NAMALWA (cell line): ENCODE measurements at regions not wholly inside any gene's neighbourhood (a gene's known extent, or its start where the extent isn't known, plus 50 kb on each side); places are given as distances from the start of the nearest gene placed in this dataset.

Experiments
- DNase-seq: peaks from one replicate; pipeline ENCODE4 v3.0.0-alpha.2; 2015; ENCODE audit warnings: low spot score

DNA sequence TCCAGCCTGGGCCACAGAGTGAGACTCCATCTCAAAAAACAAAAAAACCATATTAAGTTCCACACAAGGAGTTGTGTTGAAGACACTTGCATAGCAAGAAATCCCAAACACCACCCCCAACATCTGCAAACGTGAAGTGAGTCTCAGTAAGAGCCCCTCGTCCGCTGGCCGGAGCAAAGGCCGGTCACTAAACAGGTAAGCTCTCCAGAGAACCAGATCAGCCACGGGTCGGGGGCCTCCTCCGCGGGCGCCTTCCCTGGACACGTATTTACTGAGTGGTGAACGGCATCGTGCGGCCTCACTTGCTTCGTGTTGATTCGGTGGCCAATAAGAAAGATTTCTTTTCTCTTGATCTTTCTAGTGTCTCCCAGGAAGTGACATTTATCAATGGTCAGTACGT, 93.6 kb downstream of the MRPL36 start:
- no peak for DNase-seq

DNA sequence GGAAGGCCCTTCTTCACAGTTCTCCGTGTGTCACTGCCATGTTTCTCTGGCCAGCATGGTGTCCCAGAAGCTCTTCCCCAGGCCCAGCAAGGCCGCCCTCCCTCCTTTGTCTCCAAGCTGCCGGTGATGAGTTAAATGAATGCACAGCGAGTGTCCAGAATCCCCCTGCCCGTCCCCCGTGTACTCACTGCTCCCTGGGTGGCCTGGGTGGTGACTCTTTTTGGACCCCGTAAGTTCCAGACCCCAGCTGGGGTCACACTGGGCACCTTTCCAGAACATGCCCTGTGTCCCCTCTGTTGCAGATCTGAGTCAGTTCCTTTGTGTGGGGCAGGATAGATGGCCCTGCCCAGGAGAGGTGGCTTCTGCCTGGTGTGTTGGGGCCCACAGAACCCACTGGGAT, 95.0 kb downstream of the MRPL36 start:
- no peak for DNase-seq

DNA sequence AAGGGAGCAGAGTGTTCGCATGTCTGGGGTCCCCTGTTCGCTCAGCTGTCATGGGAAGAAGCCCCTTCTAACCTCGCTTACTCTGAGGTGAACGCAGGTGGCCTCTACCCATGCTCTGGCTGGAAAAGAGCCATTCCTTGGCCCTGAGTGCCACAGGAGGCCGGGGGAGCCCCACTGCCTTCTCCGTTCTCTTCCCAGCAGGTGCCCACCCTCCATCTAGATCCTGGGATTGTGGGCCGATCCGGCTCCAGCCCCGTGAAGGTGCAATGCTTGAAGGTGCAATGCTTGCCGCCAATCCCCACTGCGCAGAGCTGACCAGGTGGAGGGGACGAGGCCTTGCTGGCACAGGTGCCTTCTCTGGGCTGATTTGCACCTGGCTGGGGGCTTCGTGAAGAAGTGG, 95.4 kb downstream of the MRPL36 start:
- no peak for DNase-seq

- no peak for DNase-seq
These were observed 96.1 kb downstream of the MRPL36 start for GRCh38 chr5:1703352-1704050.

- DNase-seq, result no peak
These were observed 97.3 kb downstream of the MRPL36 start for GRCh38 chr5:1702318-1702717.

DNA sequence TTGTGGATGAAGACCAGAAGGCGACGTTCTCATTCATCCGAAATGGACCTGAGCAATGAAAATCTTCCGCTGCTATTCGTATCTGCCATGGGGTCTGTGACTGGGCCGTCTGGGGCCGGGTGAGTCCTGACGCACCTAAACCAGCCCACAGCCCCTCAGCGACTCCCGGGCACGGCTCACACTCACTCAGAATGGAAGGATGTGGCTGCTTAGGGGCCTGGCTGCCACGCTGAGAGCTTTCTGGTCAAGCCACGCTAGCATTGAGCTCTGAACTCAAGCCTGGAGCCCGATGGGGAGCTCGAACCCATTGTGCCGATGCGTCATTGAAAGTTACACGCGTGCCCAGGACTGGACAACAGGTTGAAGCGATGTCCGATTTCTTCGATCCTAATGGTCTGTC, 97.8 kb downstream of the MRPL36 start:
- DNase-seq, result no peak

DNA sequence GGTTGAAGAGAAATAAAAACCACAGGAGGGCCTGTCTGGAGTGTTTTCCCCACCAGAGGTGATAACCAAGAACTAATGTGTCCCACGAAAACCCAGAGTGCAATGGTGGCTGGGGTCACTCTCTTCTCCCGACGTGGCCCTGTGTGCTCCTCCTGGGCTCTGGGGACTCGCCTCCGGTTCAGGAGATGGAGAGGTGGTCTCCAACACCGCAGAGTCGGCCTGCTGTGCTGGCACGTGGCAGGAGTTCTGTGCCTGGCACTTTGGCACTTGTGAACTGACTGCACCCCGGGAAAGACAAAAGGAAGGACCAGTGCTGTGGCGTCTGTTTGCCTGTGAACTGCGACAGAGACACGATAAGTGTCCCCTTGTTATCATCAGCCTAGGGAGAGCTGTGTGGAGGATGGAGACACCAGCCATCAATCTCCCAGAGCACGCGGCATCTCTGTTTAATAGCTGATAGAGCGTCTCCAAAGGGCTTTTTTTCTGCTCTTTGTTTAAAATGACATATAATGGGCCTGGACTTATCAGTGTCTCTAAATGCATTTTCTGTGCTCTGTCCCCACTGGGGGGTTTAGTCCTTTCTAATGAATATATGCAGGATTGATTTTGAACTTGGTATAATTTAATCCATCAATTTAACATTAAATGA, 98.3 kb downstream of the MRPL36 start:
- no peak for DNase-seq

DNA sequence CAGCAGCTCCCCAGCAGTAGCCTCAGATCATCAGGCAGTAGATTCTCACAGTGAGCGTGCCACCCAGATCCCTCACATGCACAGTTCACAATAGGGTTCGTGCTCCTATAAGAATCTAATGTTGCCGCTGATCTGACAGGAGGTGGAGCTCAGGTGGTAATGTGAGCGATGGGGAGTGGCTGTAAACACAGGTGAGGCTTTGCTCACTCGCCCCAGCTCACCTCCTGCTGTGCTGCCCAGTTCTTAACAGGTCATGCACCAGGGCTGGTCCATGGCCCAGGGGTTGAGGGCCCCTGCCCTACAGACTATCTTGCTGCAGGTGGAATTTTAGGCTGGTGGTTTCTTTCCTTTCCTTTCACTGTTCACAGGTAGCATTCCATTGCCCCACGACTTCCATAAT, 100.2 kb downstream of the MRPL36 start:
- DNase-seq, result no peak

- no peak for DNase-seq
These were observed 100.9 kb downstream of the MRPL36 start for GRCh38 chr5:1698589-1699316.

DNA sequence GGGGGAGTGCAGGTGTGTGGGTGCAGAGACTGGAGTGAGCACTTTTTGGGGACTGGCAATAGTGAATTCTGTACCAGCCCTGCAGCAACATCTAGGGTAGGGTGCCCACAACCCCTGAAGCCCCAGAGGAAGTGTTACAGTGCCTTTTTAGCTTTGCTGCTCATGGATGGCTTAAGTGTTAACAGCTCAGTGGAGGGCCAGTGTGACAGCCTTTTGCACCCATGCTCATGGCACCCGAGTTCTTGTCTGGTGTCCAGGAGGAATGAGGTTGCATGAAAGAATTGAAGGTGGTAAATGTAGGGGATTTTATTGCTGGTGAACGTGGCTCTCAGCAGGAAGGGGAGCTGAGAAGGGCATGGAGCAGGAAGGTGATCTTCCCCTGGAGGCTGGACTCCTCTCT, 107.3 kb downstream of the MRPL36 start:
- no peak for DNase-seq

DNA sequence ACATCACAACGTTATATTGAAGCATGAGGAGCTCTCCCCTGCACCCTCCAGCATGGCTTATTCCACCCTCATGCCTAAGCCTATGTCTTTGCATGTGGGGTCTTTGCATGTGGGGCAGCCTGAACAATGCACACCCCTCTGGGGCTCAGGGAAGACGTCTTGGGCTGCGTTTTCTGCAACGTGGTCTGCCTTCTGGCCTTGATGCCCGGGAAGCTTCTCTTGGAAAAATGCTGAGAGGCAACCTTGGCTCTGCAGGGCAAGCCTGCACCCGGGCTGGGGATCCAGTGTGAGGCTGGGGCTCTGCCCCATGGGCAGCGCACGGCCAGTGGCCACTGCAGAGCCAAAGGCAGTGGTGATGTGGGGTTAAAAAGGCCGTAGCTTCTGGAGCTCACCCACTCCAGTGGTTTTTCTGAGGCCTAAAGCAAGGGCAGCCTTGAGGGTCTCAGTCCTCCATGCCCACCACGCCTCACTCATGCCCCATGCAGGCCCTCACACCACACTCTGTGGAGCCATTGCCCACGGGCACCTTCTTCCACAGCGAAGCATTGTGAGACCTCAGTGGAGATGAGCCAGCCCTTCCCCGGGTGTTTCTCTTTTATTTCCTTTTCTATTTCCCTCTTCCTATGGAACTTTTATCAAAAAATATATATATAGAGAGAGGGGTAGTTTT, 112.2 kb downstream of the MRPL36 start:
- no peak for DNase-seq

DNA sequence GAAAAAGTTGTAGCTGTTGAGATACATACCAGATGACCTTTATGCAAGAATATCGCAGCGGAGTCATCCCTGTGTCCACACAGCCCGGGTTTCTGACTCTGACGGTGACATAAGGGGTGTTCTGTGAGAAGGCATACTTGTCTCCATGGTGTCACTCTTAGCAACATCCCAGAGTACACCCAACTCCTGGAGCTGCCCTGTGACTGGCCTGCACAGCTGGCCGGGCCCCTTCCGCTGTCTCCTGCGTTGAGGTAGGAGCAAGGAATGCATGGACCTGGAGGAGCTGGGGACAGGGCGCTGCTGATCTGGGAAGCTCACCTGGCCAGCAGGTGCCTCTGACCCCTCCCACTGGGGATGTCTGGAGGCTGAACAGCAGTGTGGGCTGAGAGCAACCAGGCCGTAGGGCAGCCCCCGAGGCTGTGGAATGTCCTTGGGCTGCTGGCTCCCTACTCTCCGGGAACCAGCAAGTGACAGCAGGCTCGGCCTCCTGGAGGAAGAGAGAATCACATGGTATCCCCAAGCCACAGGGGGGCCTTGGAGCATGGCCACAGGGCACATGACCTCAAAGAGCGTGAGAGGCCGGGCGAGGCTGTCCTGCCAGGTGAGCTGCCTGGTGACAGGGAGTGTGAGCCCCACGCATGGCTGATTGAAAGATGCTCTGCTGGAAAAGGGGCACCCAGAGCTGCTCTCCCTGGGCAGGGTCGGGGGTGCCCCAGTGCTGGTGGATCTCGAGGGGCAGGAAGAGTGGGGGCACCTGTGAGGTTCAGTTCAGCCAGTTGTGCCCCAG, 113.4 kb downstream of the MRPL36 start:
- no peak for DNase-seq

GRCh38 chr5:1685066-1685465, 114.6 kb downstream of the MRPL36 start:
- peak; percentile 85 for DNase-seq

DNA sequence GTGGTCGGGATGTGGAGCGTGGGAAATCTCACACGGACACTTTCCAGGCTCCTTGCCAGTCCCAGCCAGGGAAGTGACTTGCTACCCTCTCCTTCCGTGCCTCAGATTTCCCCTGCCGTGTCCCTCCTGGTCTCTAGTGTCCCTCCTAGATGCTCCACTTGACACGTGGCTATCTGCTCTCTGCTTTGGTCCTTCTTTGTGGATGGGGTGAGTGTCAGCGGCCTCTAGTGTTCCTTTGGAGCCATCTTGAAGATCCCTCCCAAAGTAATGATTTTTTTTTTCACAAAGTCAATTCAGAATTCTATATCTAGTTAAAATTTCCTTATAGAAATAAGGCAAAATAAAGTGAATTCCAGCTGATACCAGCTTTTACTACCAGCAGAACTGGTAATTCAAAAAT, 117.7 kb downstream of the MRPL36 start:
- DNase-seq, result peak; percentile 52

DNA sequence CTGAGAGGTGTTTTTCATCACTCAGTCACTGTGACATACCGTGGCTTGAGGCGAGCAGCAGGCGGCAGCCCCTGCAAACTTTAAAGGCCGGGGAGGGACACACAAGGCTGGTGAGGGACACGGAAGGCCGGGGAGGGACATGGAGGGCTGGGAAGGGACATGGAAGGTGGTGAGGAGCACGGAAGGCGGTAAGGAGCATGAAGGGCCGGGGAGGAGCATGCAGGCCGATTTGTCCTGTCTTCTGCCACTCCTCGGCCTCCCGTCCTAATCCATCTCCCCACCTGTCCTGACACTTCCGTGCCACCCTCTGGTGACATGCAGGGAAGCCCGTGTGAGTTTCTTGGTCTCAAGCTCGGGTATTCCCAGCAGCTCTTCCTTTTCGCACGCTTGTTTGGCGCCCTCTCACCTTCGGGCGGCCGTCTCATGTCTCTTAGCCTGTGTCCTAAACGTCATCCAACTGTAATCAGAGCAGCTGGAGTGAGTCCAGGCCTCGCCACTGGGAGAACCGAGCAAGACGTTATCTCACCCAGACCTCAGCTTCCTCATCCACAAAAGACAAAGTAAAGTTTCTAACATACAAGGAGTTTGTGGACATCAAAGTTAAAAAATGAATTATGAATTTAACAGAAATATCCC, 126.5 kb downstream of the MRPL36 start:
- no peak for DNase-seq

- DNase-seq, result no peak
These were observed 127.2 kb downstream of the MRPL36 start for GRCh38 chr5:1672396-1672795.

DNA sequence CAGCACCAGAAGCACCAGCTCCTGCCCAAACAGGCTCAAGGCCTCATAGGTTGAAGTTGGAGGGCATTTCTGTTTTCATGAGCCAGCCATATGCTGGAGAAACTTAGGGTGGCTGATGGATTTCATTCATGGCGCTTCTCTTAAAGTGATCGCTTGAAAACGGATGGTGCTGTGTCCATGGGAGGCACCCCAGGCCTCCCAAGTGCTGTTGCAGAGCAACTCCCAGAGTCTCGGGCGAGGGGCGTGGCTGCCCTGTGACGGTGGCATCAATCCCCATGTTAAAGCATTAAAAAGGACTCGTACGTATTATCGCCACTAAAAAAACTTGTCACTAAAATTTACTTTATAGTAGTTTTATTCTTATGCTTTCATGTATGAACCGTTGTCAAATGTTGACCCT, 128.3 kb downstream of the MRPL36 start:
- DNase-seq, result no peak

DNA sequence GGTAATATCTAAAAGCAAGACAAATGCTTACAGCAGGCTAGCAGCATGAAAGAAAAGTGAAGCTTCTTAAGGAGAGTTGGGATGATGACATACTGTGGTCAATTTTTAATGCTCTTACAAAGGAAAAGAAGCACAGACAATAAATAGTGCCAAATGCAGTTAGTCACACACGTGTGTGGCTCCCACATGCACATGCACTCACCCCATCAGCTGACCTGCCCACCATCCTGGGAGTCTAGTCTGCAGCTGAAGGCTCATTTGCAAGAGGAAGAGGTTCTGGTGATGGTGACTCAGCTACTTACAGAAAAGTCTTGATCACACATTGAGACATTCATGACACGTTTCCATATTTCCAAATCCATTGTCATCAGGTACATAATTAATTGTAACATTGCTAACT, 129.3 kb downstream of the MRPL36 start:
- DNase-seq, result peak; percentile 41

DNA sequence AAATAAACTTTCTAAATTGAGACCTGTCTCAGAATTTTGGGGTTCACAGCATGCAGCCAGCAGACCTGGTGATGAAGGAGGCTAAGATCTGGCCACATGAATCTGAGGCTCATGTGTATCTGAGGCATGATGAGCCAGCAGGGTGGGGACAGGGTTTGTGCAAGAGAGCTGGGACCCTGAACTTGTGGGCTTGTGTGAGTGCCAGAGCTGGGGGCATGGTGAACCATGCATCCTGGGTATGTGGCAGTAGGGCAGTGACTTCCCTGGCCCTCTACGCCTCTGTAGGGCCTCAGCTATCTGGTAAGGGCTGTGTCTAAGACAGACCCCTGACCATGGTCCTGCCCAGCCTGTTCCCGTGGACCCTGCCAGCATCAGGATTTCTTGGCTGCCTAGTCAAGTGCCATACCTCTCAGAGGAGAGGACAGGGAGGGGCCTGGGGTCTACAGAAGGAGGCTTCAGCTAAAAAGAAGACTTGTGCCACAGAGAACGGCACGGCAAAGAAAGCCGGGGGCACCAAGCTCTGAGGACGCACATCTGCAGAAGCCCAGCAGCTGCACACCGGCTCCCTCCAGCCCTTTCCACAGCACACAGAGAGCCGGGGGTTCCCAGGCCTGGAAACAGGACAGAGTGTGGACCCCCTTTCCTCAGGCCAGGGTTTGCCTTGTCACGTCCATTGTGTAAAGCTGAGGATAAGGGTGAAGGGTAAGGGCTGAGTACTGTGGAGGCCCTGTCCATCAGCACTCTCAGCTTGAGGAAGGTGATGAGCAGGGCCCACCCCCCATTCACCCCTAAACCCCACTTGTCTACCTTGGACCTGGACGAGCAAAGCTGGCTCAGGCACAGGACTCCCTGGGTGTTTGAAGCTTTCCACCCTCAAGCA, 130.1 kb downstream of the MRPL36 start:
- no peak for DNase-seq

GRCh38 chr5:1668141-1668721, 131.4 kb downstream of the MRPL36 start:
- peak; percentile 54 for DNase-seq
